Stomach (tissue), 4 donors: ENCODE measurements at regions not wholly inside any gene's neighbourhood (a gene's known extent, or its start where the extent isn't known, plus 50 kb on each side); places are given as distances from the start of the nearest gene placed in this dataset.
"Not testable (repeated sequence)": the region's sequence is repeated elsewhere in the genome, so short reads cannot be mapped to it uniquely, and the experiment has no call there.

Experiments used
- POLR2A ChIP-seq, 4 donors: fragments of 450-650 bp; IDR thresholded peaks; one replicate each; pipeline ENCODE4 v1.6.1; 2016; ENCODE audit warnings: antibody characterized with exemption in 4 of 4, control low read depth in 2 of 4, mild to moderate bottlenecking in 1 of 4, moderate library complexity in 1 of 4
- TF ChIP-seq, protein P1 (sequence below), 7 experiments: fragments of 450-650 bp in 4 of 7; fragments of 200-600 bp in 3 of 7; sonication (generic) in 3 of 7; IDR thresholded peaks; one replicate each; pipeline ENCODE4 v1.5.1; 2016 to 2019; ENCODE audit warnings: antibody characterized with exemption in 7 of 7, control low read depth in 2 of 7, mild to moderate bottlenecking in 1 of 7

DNA sequence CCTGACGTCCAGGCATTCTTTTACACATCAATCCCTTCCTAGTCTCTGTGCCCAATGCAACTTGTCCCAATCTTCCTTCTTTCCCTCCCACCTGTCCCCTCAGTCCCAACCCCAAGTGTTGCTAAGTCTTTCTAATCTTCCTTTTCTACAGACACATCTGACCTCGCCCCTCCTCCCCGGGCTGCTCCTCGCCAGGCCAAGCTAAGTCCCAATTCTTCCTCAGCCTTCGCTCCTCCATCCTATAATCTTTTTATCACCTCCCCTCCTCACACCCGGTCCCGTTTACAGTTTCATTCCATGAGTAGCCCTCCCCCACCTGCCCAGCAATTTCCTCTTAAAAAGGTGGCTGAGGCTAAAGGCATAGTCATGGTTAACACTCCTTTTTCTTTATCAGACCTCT lies 413.3 kb upstream of the ST8SIA4 start:
- TF ChIP-seq, protein P1, sequence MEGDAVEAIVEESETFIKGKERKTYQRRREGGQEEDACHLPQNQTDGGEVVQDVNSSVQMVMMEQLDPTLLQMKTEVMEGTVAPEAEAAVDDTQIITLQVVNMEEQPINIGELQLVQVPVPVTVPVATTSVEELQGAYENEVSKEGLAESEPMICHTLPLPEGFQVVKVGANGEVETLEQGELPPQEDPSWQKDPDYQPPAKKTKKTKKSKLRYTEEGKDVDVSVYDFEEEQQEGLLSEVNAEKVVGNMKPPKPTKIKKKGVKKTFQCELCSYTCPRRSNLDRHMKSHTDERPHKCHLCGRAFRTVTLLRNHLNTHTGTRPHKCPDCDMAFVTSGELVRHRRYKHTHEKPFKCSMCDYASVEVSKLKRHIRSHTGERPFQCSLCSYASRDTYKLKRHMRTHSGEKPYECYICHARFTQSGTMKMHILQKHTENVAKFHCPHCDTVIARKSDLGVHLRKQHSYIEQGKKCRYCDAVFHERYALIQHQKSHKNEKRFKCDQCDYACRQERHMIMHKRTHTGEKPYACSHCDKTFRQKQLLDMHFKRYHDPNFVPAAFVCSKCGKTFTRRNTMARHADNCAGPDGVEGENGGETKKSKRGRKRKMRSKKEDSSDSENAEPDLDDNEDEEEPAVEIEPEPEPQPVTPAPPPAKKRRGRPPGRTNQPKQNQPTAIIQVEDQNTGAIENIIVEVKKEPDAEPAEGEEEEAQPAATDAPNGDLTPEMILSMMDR (IDR thresholded peaks at IDR 0.05): not testable (repeated sequence)
- TF ChIP-seq POLR2A (IDR thresholded peaks at IDR 0.05): not testable (repeated sequence)
